Neuronal stem cell (in vitro differentiated cells): ENCODE measurements at regions not wholly inside any gene's neighbourhood (a gene's known extent, or its start where the extent isn't known, plus 50 kb on each side); places are given as distances from the start of the nearest gene placed in this dataset.

Source experiments
- DNase-seq: peaks from one replicate; pipeline ENCODE4 v3.0.0-alpha.2; 2013; ENCODE audit warnings: low spot score
- H2AFZ ChIP-seq: one replicate; pipeline ENCODE4 v1.6.1; 2013; ENCODE audit warnings: mild to moderate bottlenecking, low read length, inconsistent platforms
- H2AK5ac ChIP-seq: 2 replicates; pipeline ENCODE4 v1.6.1; 2013; ENCODE audit warnings: low read depth, mild to moderate bottlenecking, inconsistent platforms, low read length, moderate library complexity, mixed read lengths
- H2BK120ac ChIP-seq: 2 replicates; pipeline ENCODE4 v1.6.1; 2013; ENCODE audit warnings: low read depth, mild to moderate bottlenecking, inconsistent platforms, low read length, moderate library complexity, mixed read lengths
- H2BK12ac ChIP-seq: one replicate; pipeline ENCODE4 v1.6.1; 2013; ENCODE audit warnings: low read length, inconsistent platforms
- H2BK15ac ChIP-seq: 2 replicates; pipeline ENCODE4 v1.6.1; 2013; ENCODE audit warnings: mild to moderate bottlenecking, low read length, inconsistent platforms, mixed read lengths
- H2BK5ac ChIP-seq: one replicate; pipeline ENCODE4 v1.6.1; 2013; ENCODE audit warnings: inconsistent platforms, mild to moderate bottlenecking, low read length, moderate library complexity
- H3K14ac ChIP-seq: one replicate; pipeline ENCODE4 v1.6.1; 2013; ENCODE audit warnings: low read length, inconsistent platforms
- H3K18ac ChIP-seq: 2 replicates; pipeline ENCODE4 v1.6.1; 2013; ENCODE audit warnings: low read length, inconsistent platforms
- H3K23ac ChIP-seq: 2 replicates; pipeline ENCODE4 v1.6.1; 2013; ENCODE audit warnings: low read depth, mild to moderate bottlenecking, mixed read lengths, low read length, inconsistent platforms; ENCODE audit not compliant: poor library complexity
- H3K27ac ChIP-seq: replicated peaks from 3 replicates; pipeline ENCODE4 v1.5.1; 2013; ENCODE audit warnings: low read length, inconsistent platforms
- H3K27me3 ChIP-seq, 3 experiments: 2 replicates each; pipeline ENCODE4 v1.6.1; 2013; ENCODE audit warnings: low read length in 3 of 3, mild to moderate bottlenecking in 2 of 3, inconsistent platforms in 1 of 3, low read depth in 1 of 3, mixed read lengths in 1 of 3, moderate library complexity in 1 of 3; ENCODE audit not compliant: control insufficient read depth in 3 of 3, insufficient read depth in 3 of 3
- H3K36me3 ChIP-seq, 2 donors: replicated peaks in 1 of 2; 2 replicates each; pipeline ENCODE4 v1.6.1; 2013; ENCODE audit warnings: low read length in 2 of 2; ENCODE audit not compliant: control insufficient read depth in 2 of 2, insufficient read depth in 2 of 2
- H3K4ac ChIP-seq: 2 replicates; pipeline ENCODE4 v1.6.1; 2013; ENCODE audit warnings: inconsistent platforms, mild to moderate bottlenecking, low read length, moderate library complexity
- H3K4me1 ChIP-seq, 2 donors: 1 replicate in 1 of 2; 2 replicates in 1 of 2; pipeline ENCODE4 v1.6.1; 2013; ENCODE audit warnings: low read length in 2 of 2, low read depth in 1 of 2; ENCODE audit not compliant: control insufficient read depth in 2 of 2, insufficient read depth in 1 of 2
- H3K4me2 ChIP-seq: one replicate; pipeline ENCODE4 v1.6.1; 2013; ENCODE audit warnings: mild to moderate bottlenecking, low read length, inconsistent platforms; ENCODE audit not compliant: insufficient read depth, poor library complexity, severe bottlenecking
- H3K4me3 ChIP-seq, 2 donors: 2 replicates each; pipeline ENCODE4 v1.5.1; 2013; ENCODE audit warnings: low read length in 2 of 2, mild to moderate bottlenecking in 2 of 2, inconsistent platforms in 1 of 2, moderate library complexity in 1 of 2
- H3K79me1 ChIP-seq: one replicate; pipeline ENCODE4 v1.6.1; 2013; ENCODE audit warnings: low read depth, mild to moderate bottlenecking, inconsistent platforms, low read length, moderate library complexity
- H3K9ac ChIP-seq: one replicate; pipeline ENCODE4 v1.6.1; 2013; ENCODE audit warnings: mild to moderate bottlenecking, low read depth, low read length, inconsistent platforms; ENCODE audit not compliant: poor library complexity
- H3K9me3 ChIP-seq, 2 donors: replicated peaks in 1 of 2; 2 replicates each; pipeline versions ENCODE3 to v1.6.1; 2013; ENCODE audit warnings: low read length in 2 of 2, mild to moderate bottlenecking in 2 of 2, inconsistent platforms in 1 of 2, low read depth in 1 of 2, mixed read lengths in 1 of 2, moderate library complexity in 1 of 2; ENCODE audit not compliant: control insufficient read depth in 2 of 2, insufficient read depth in 1 of 2
- H4K8ac ChIP-seq: one replicate; pipeline ENCODE4 v1.6.1; 2013; ENCODE audit warnings: low read depth, mild to moderate bottlenecking, inconsistent platforms, low read length, moderate library complexity
- H4K91ac ChIP-seq: one replicate; pipeline ENCODE4 v1.6.1; 2013; ENCODE audit warnings: low read length, low read depth, mild to moderate bottlenecking, inconsistent platforms; ENCODE audit not compliant: poor library complexity
- WGBS, 2 donors: extraction: QIAGEN DNeasy Blood & Tissue Kit; methylation state at CpG; one replicate each; pipeline ENCODE4 v1.1.7; 2013; ENCODE audit warnings: missing lambda C conversion rate in 2 of 2, mixed read lengths in 1 of 2; ENCODE audit not compliant: insufficient read length in 2 of 2, insufficient replicate concordance in 1 of 2; ENCODE audit errors: extremely low coverage in 2 of 2; 5-methylcytosine and 5-hydroxymethylcytosine counted together

- no peak overlapping the region for H3K27ac ChIP-seq
These were observed 1177.1 kb downstream of the ADGRL3 start for GRCh38 chr4:62377245-62377644.

GRCh38 chr4:62366939-62367338 is 1166.8 kb downstream of the ADGRL3 start:
- H3K4me3 ChIP-seq, result no peak overlapping the region
- H2BK120ac ChIP-seq, result no peak overlapping the region
- H3K9ac ChIP-seq, result no peak overlapping the region
- no peak overlapping the region for H3K27ac ChIP-seq
- H3K4me1 ChIP-seq, result no peaks in the 10 kb centered on the region
- no peak overlapping the region for H2BK15ac ChIP-seq
- H3K36me3 ChIP-seq, result no peaks in the 10 kb centered on the region
- H3K27me3 ChIP-seq, result no peaks in the 10 kb centered on the region
- H4K8ac ChIP-seq, result no peak overlapping the region
- H3K18ac ChIP-seq, result no peak overlapping the region
- H3K4ac ChIP-seq, result no peak overlapping the region
- no peaks in the 10 kb centered on the region for H3K79me1 ChIP-seq
- no peak for DNase-seq
- H2BK12ac ChIP-seq, result no peak overlapping the region
- no peak overlapping the region for H3K4me2 ChIP-seq
- H3K14ac ChIP-seq, result no peak overlapping the region
- no peaks in the 10 kb centered on the region for H3K9me3 ChIP-seq
- H2AK5ac ChIP-seq, result no peak overlapping the region
- no peak overlapping the region for H3K23ac ChIP-seq
- H2AFZ ChIP-seq, result no peak overlapping the region
- no peak overlapping the region for H4K91ac ChIP-seq
- no peak overlapping the region for H2BK5ac ChIP-seq

More at GRCh38 chr4:62377245-62377644, 1177.1 kb downstream of the ADGRL3 start:
- Histone ChIP-seq H4K8ac (no peak overlapping the region), H3K27me3 (no peaks in the 10 kb centered on the region), H2AK5ac (no peak overlapping the region), H3K23ac (no peak overlapping the region), H2BK12ac (no peak overlapping the region), H3K36me3 (no peaks in the 10 kb centered on the region), H3K4me1 (no peaks in the 10 kb centered on the region), H3K4me2 (no peak overlapping the region), H2BK5ac (no peak overlapping the region), H3K18ac (no peak overlapping the region), H2BK15ac (no peak overlapping the region), H4K91ac (no peak overlapping the region), H3K9ac (no peak overlapping the region), H2AFZ (no peak overlapping the region), H3K14ac (no peak overlapping the region), H3K4me3 (no peak overlapping the region), H2BK120ac (no peak overlapping the region), H3K79me1 (no peaks in the 10 kb centered on the region), H3K9me3 (no peaks in the 10 kb centered on the region), H3K4ac (no peak overlapping the region)
- no peak for DNase-seq

GRCh38 chr4:62360156-62360545 is 1160.0 kb downstream of the ADGRL3 start:
- H3K4me3 ChIP-seq, result no peak overlapping the region
- H3K9me3 ChIP-seq, result no peaks in the 10 kb centered on the region
- H4K91ac ChIP-seq, result no peak overlapping the region
- H3K4ac ChIP-seq, result no peak overlapping the region
- no peak overlapping the region for H2BK120ac ChIP-seq
- no peaks in the 10 kb centered on the region for H3K36me3 ChIP-seq
- H3K23ac ChIP-seq, result no peak overlapping the region
- H2BK15ac ChIP-seq, result no peak overlapping the region
- H2AFZ ChIP-seq, result no peak overlapping the region
- H3K27me3 ChIP-seq, result no peaks in the 10 kb centered on the region
- H2BK12ac ChIP-seq, result no peak overlapping the region
- WGBS, 2 donors, result no CpG with 5 or more reads among the region's 1 CpG
- no peak overlapping the region for H3K4me2 ChIP-seq
- no peak overlapping the region for H2BK5ac ChIP-seq
- no peaks in the 10 kb centered on the region for H3K4me1 ChIP-seq
- no peak overlapping the region for H3K14ac ChIP-seq
- H4K8ac ChIP-seq, result no peak overlapping the region
- no peak overlapping the region for H2AK5ac ChIP-seq
- no peak overlapping the region for H3K27ac ChIP-seq
- H3K9ac ChIP-seq, result no peak overlapping the region
- DNase-seq, result no peak
- no peaks in the 10 kb centered on the region for H3K79me1 ChIP-seq
- no peak overlapping the region for H3K18ac ChIP-seq

- no peak overlapping the region for H2BK12ac ChIP-seq
- H3K79me1 ChIP-seq, result no peaks in the 10 kb centered on the region
- H4K8ac ChIP-seq, result no peak overlapping the region
- H3K4me2 ChIP-seq, result no peak overlapping the region
- H3K23ac ChIP-seq, result no peak overlapping the region
- H4K91ac ChIP-seq, result no peak overlapping the region
- no peaks in the 10 kb centered on the region for H3K27me3 ChIP-seq
- H3K4ac ChIP-seq, result no peak overlapping the region
- no peak for DNase-seq
- H2BK120ac ChIP-seq, result no peak overlapping the region
- no peaks in the 10 kb centered on the region for H3K9me3 ChIP-seq
- H3K4me3 ChIP-seq, result no peak overlapping the region
- no peak overlapping the region for H2AFZ ChIP-seq
- no CpG with 5 or more reads among the region's 2 CpGs for WGBS, 2 donors
- H3K36me3 ChIP-seq, result no peaks in the 10 kb centered on the region
- H3K18ac ChIP-seq, result no peak overlapping the region
- H2BK5ac ChIP-seq, result no peak overlapping the region
- H3K14ac ChIP-seq, result no peak overlapping the region
- H3K4me1 ChIP-seq, result no peaks in the 10 kb centered on the region
- H3K27ac ChIP-seq, result no peak overlapping the region
- no peak overlapping the region for H2AK5ac ChIP-seq
- no peak overlapping the region for H3K9ac ChIP-seq
- H2BK15ac ChIP-seq, result no peak overlapping the region
These were observed 1159.5 kb downstream of the ADGRL3 start for GRCh38 chr4:62359441-62360155.
